Erythroblast (primary cell): ENCODE measurements at regions not wholly inside any gene's neighbourhood (a gene's known extent, or its start where the extent isn't known, plus 50 kb on each side); places are given as distances from the start of the nearest gene placed in this dataset.

Experiments used
- GATA1 ChIP-seq: IDR thresholded peaks from 2 replicates; pipeline ENCODE4 v1.6.1; 2011; ENCODE audit warnings: low read depth, mild to moderate bottlenecking, control low read depth, low read length, moderate library complexity
- POLR2A ChIP-seq: IDR thresholded peaks from 2 replicates; pipeline ENCODE4 v1.6.1; 2011; ENCODE audit warnings: mild to moderate bottlenecking, low read length

DNA sequence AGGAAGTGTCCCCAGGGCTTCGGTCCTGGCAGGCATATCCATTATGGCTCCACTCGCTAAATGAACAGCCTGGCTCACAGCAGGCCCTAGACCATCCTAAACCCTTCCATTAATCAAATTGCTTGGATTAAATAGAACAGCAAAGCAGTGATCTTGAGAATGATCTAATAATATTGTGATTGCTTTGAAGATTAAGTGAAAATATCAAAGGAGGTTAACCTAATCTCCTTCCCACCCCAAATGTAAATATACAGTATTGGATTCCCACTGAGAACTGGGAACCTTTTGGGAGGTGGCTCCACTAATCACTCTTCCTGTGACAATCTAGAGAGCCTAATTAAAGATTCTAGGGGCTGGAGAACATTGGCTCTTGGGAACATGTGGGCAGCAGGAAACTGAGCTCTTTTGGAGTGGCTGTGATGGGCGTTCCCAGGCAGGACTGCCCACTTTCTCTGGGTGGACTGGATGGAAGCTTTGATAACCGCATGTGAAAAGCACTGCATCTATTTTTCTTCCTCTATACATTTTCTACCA lies 68.3 kb upstream of the FRMD1 start:
- TF ChIP-seq POLR2A = no peak
- no peak for TF ChIP-seq GATA1
